Adrenal gland (tissue), 9 donors: ENCODE measurements at regions not wholly inside any gene's neighbourhood (a gene's known extent, or its start where the extent isn't known, plus 50 kb on each side); places are given as distances from the start of the nearest gene placed in this dataset.

Experiments
- DNase-seq, 7 donors: peaks; one replicate each; pipeline ENCODE4 v3.0.0-alpha.2; 2019 to 2020
- H3K27ac ChIP-seq, 5 donors: fragments of 200-600 bp; sonication (generic) in 4 of 5; 1 replicate in 3 of 5; 2 replicates in 2 of 5; pipeline versions ENCODE4 v1.5.1 to v1.8.0; 2016 to 2020; ENCODE audit warnings: mild to moderate bottlenecking in 1 of 5
- H3K27me3 ChIP-seq: fragments of 200-600 bp; 2 replicates; pipeline ENCODE4 v1.8.0; 2021
- H3K36me3 ChIP-seq, 2 donors: fragments of 200-600 bp; replicated peaks in 1 of 2; 1 replicate in 1 of 2; 2 replicates in 1 of 2; pipeline versions ENCODE4 v1.5.1 to v1.8.0; 2018 to 2022
- H3K4me1 ChIP-seq, 2 donors: fragments of 200-600 bp; replicated peaks in 1 of 2; 1 replicate in 1 of 2; 2 replicates in 1 of 2; pipeline versions ENCODE4 v1.5.1 to v1.8.0; 2018 to 2021
- H3K4me3 ChIP-seq, 4 donors: fragments of 200-600 bp; sonication (generic) in 3 of 4; one replicate each; pipeline ENCODE4 v1.5.1; 2016 to 2018
- H3K9me3 ChIP-seq, 3 donors: fragments of 200-600 bp; sonication (generic) in 1 of 3; replicated peaks in 1 of 3; 1 replicate in 2 of 3; 2 replicates in 1 of 3; pipeline versions ENCODE4 v1.5.1 to v1.8.0; 2016 to 2021
- POLR2A ChIP-seq, 2 donors: fragments of 450-650 bp; IDR thresholded peaks; one replicate each; pipeline ENCODE4 v1.6.1; 2017; ENCODE audit warnings: antibody characterized with exemption in 2 of 2, mild to moderate bottlenecking in 2 of 2, moderate library complexity in 1 of 2
- WGBS, 4 donors: extraction: QIAGEN DNeasy Blood & Tissue Kit in 2 of 4; methylation state at CpG; one replicate each; pipeline versions ENCODE4 v1.1.5 to v1.1.7; 2013 to 2017; 5-methylcytosine and 5-hydroxymethylcytosine counted together
- intact Hi-C, 2 donors: fragments of 100-400 bp; cut with DNase I; formaldehyde crosslinking; loops; one replicate each; pipeline versions ENCODE4 v1.14.1 to v1.15.0; 2022 to 2023
- TF ChIP-seq, protein P1 (sequence below), 6 experiments: fragments of 450-650 bp in 4 of 6; fragments of 200-600 bp in 2 of 6; sonication (generic) in 1 of 6; IDR thresholded peaks; 1 replicate in 5 of 6; 2 replicates in 1 of 6; pipeline versions ENCODE4 v1.5.1 to v1.8.0; 2016 to 2021; ENCODE audit warnings: antibody characterized with exemption in 6 of 6, mild to moderate bottlenecking in 2 of 6, moderate library complexity in 1 of 6
- donor health status: healthy with polysubstance abuse.
- donor health status: Bipolar disorder and iron deficiency.
- donor health status: DM: yes; HTN: yes; CAD: no.
- donor health status: DM: no; HTN: no; CAD: no.
- donor health status: DM: no; HTN: no; CAD: no.

DNA sequence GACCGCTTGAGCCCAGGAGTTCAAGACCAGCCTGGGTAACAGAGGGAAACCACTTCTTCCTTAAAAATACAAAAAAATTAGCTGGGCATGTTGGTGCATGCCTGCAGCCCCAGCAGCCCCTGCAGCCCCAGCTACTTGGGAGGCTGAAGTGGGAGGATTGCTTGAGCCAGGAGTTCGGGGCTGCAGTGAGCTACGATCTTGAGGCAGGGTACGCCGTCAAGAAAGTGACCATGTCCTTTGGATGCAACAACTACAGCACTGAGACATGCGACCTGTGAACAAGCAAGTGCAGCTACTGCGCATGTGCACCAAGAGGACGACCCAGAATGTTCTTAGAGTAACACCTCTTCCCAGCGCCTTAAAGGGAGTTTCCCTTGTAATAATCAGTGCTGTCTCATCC lies 66.6 kb upstream of the ZNF479 start:
- Histone ChIP-seq H3K9me3 (no peaks in the 10 kb centered on the region), H3K27me3 (no peaks in the 10 kb centered on the region), H3K4me1 (no peaks in the 10 kb centered on the region), H3K4me3 (no peak overlapping the region), H3K27ac (no peak overlapping the region), H3K36me3 (no peaks in the 10 kb centered on the region)
- WGBS, 4 donors: 89 to 95% (median 90%) methylated on average over 8 to 9 of the region's 9 CpGs
- TF ChIP-seq, protein P1, sequence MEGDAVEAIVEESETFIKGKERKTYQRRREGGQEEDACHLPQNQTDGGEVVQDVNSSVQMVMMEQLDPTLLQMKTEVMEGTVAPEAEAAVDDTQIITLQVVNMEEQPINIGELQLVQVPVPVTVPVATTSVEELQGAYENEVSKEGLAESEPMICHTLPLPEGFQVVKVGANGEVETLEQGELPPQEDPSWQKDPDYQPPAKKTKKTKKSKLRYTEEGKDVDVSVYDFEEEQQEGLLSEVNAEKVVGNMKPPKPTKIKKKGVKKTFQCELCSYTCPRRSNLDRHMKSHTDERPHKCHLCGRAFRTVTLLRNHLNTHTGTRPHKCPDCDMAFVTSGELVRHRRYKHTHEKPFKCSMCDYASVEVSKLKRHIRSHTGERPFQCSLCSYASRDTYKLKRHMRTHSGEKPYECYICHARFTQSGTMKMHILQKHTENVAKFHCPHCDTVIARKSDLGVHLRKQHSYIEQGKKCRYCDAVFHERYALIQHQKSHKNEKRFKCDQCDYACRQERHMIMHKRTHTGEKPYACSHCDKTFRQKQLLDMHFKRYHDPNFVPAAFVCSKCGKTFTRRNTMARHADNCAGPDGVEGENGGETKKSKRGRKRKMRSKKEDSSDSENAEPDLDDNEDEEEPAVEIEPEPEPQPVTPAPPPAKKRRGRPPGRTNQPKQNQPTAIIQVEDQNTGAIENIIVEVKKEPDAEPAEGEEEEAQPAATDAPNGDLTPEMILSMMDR (IDR thresholded peaks at IDR 0.05): no peak
- no peak for TF ChIP-seq POLR2A (IDR thresholded peaks at IDR 0.05)
- intact Hi-C loops: no loop called here
- DNase-seq: no peak

DNA sequence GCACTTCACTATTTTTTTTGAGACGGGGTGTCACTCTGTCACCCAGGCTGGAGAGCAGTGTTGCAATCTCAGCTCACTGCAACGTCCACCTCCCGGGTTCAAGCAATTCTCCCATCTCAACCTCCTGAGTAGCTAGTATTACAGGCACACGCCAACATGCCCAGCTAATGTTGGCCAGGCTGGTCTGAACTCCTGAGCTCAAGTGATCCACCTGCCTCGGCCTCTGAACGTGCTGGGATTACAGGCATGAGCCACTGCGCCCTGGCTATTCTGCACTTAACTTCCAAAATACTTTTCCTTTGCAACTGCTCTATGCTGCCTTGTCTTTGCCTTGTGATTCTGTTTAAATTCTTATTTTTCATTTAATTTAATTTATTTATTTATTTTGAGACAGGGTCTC lies 67.0 kb upstream of the ZNF479 start:
- DNase-seq: no peak
- intact Hi-C loops: no loop called here
- H3K9me3 ChIP-seq: no peaks in the 10 kb centered on the region
- no peak overlapping the region for H3K4me3 ChIP-seq
- TF ChIP-seq, protein P1 (IDR thresholded peaks at IDR 0.05): no peak
- no peak for TF ChIP-seq POLR2A (IDR thresholded peaks at IDR 0.05)
- H3K27ac ChIP-seq: no peak overlapping the region
- H3K4me1 ChIP-seq: no peaks in the 10 kb centered on the region
- 80 to 93% (median 87%) methylated on average over 6 to 7 of the region's 7 CpGs for WGBS, 4 donors
- no peaks in the 10 kb centered on the region for H3K36me3 ChIP-seq
- no peaks in the 10 kb centered on the region for H3K27me3 ChIP-seq

DNA sequence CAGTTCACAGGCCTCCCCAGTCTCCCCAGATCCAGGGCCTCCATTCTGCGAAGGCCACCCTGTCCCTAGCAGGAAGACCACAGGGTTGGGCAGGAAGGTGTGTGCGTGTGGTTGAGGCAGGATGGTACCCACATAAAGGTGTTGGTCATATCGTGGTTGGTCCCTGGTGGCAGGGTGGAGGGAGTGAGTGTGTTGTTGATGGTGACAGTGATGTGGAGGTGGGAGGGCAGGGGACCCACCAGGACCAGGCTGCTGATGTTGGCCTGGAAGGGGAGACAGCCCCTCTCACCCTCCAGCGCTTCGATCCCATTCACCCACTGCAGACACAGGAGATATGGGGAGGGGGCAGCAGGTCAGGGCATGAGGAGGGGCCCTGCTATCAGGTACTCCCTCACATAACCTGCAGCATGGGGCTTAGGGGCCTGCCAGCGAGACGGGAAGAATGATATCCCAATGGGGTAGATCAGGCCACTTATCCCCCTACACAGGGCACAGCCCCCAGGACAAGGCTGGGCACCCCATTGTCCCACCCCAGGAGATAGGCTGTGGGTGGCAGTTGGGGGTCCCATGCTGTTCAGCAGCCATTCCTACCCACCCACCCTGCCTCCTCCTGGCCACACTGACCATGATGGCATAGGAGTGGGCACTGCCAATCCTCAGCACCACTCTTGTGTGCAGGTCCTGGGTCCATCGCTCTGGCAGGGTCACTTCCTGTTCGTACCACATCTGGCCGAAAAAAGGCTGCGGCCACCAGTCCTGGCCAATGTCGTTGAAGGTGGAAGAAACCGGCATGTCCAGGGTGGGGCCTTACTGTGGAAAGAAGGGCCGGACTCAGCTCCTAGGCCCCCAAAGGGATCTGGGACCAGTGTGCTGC lies 69.0 kb upstream of the ZNF479 start:
- Histone ChIP-seq H3K36me3 (no peaks in the 10 kb centered on the region), H3K27me3 (no peaks in the 10 kb centered on the region), H3K4me1 (no peaks in the 10 kb centered on the region), H3K27ac (no peak overlapping the region), H3K9me3 (no peaks in the 10 kb centered on the region), H3K4me3 (no peak overlapping the region)
- no peak for DNase-seq
- WGBS, 4 donors: 87 to 89% (median 88%) methylated on average over 10 to 14 of the region's 14 CpGs
- intact Hi-C loops: no loop called here
- no peak for TF ChIP-seq POLR2A (IDR thresholded peaks at IDR 0.05)
- TF ChIP-seq, protein P1 (IDR thresholded peaks at IDR 0.05): no peak

DNA sequence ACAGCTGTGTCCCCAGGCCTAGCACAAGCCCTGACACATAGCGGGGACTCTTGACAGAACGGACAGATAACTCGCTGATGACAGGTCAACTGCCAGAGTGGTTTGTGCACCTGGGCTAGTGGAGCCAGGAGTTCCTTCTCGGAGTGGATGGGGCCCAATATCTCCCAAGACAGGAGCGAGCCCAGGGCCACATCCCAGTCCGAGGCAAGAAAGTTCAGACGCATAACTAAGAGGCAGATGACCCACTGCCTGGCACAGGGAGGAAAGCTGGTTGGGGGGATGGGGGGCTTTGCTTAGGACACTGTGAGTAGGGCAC lies 69.6 kb upstream of the ZNF479 start:
- intact Hi-C loops: no loop called here
- WGBS, 4 donors: 76 to 88% (median 84%) methylated on average over 4 to 7 of the region's 7 CpGs; no CpG with 5 or more reads in 1 of the 4 donors
- Histone ChIP-seq H3K27ac (no peak overlapping the region), H3K36me3 (no peaks in the 10 kb centered on the region), H3K4me1 (no peaks in the 10 kb centered on the region), H3K9me3 (no peaks in the 10 kb centered on the region), H3K27me3 (no peaks in the 10 kb centered on the region), H3K4me3 (no peak overlapping the region)
- TF ChIP-seq, protein P1 (IDR thresholded peaks at IDR 0.05): no peak
- TF ChIP-seq POLR2A (IDR thresholded peaks at IDR 0.05): no peak
- DNase-seq: no peak
